Muscle layer of duodenum (tissue), 2 donors: ENCODE measurements at regions not wholly inside any gene's neighbourhood (a gene's known extent, or its start where the extent isn't known, plus 50 kb on each side); places are given as distances from the start of the nearest gene placed in this dataset.

Source experiments
- H3K27ac ChIP-seq: one replicate; pipeline ENCODE4 v1.7.0; 2013; ENCODE audit warnings: mild to moderate bottlenecking, low read length
- H3K27me3 ChIP-seq: one replicate; pipeline ENCODE4 v1.7.0; 2013; ENCODE audit warnings: low read depth, mild to moderate bottlenecking, control low read depth, low read length
- H3K36me3 ChIP-seq, 2 donors: one replicate each; pipeline ENCODE4 v1.7.0; 2013; ENCODE audit warnings: low read length in 2 of 2, control low read depth in 1 of 2, mild to moderate bottlenecking in 1 of 2; ENCODE audit not compliant: insufficient read depth in 2 of 2, control insufficient read depth in 1 of 2
- H3K4me1 ChIP-seq, 2 donors: one replicate each; pipeline ENCODE4 v1.7.0; 2013; ENCODE audit warnings: low read length in 2 of 2, mild to moderate bottlenecking in 2 of 2, control low read depth in 1 of 2, moderate library complexity in 1 of 2; ENCODE audit not compliant: insufficient read depth in 2 of 2, control insufficient read depth in 1 of 2
- H3K4me3 ChIP-seq, 2 donors: one replicate each; pipeline ENCODE4 v1.7.0; 2013; ENCODE audit warnings: low read length in 2 of 2, low read depth in 1 of 2, mild to moderate bottlenecking in 1 of 2
- H3K9me3 ChIP-seq, 2 donors: one replicate each; pipeline ENCODE4 v1.7.0; 2013; ENCODE audit warnings: low read length in 2 of 2, control low read depth in 1 of 2, mild to moderate bottlenecking in 1 of 2; ENCODE audit not compliant: control insufficient read depth in 1 of 2
- donor health status: healthy.

DNA sequence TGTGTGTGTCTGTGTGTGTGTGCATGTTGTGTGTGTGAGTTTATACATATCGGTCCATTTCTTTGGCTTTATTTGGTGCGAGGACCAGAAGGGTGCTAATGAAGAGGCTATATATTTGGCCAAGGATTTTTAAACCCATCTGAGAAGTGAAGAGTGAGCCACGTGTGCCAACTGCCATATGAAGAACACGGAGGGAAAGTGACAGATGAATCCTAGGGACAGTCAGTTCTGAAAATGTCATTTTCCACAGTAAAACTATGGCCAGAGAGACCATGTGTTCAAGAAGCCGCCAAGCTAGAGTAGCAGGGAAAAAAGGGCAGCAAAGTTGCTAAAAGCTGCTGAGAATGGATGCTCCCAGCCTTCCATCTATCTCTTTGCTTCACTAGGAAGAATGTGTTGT lies 297.3 kb upstream of the LMCD1 start:
- H3K27ac ChIP-seq, result no peak overlapping the region
- H3K4me3 ChIP-seq, result no peak overlapping the region
- H3K36me3 ChIP-seq, result no peaks in the 10 kb centered on the region
- no peaks in the 10 kb centered on the region for H3K27me3 ChIP-seq
- H3K9me3 ChIP-seq, result no peaks in the 10 kb centered on the region
- H3K4me1 ChIP-seq, result no peaks in the 10 kb centered on the region

GRCh38 chr3:8204853-8205650 lies 296.6 kb upstream of the LMCD1 start:
- H3K27me3 ChIP-seq, result no peaks in the 10 kb centered on the region
- no peaks in the 10 kb centered on the region for H3K36me3 ChIP-seq
- no peak overlapping the region for H3K4me3 ChIP-seq
- no peak overlapping the region for H3K27ac ChIP-seq
- no peaks in the 10 kb centered on the region for H3K9me3 ChIP-seq
- no peaks in the 10 kb centered on the region for H3K4me1 ChIP-seq

DNA sequence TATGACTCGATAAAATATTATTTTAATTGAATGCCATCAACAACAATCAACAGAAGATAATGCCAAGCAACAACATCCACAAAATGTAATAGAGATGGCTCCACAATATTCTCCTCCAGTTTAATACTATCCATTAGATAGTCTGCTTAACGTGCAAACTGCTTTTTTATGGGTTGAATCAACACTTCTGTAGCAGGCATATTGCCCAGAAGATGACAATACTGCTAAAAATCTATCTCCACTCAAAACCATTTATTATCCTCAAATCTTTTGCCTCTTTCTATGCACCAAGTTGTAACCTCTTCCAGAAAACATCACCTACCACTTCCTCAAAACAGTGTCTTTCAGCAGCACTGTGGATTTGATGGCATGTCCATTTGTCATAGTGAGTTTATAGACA lies 295.7 kb upstream of the LMCD1 start:
- Histone ChIP-seq H3K4me1 (no peaks in the 10 kb centered on the region), H3K36me3 (no peaks in the 10 kb centered on the region), H3K27me3 (no peaks in the 10 kb centered on the region), H3K9me3 (no peaks in the 10 kb centered on the region), H3K27ac (no peak overlapping the region), H3K4me3 (no peak overlapping the region)

- Histone ChIP-seq H3K27me3 (no peaks in the 10 kb centered on the region), H3K9me3 (no peaks in the 10 kb centered on the region), H3K36me3 (no peaks in the 10 kb centered on the region), H3K27ac (no peak overlapping the region), H3K4me3 (no peak overlapping the region), H3K4me1 (no peaks in the 10 kb centered on the region)
Observed at GRCh38 chr3:8206971-8207617, 294.5 kb upstream of the LMCD1 start.

GRCh38 chr3:8210882-8211341 lies 290.7 kb upstream of the LMCD1 start:
- H3K4me1 ChIP-seq, result no peaks in the 10 kb centered on the region
- H3K27me3 ChIP-seq, result no peaks in the 10 kb centered on the region
- H3K36me3 ChIP-seq, result no peaks in the 10 kb centered on the region
- H3K9me3 ChIP-seq, result no peaks in the 10 kb centered on the region
- no peak overlapping the region for H3K4me3 ChIP-seq
- H3K27ac ChIP-seq, result no peak overlapping the region

DNA sequence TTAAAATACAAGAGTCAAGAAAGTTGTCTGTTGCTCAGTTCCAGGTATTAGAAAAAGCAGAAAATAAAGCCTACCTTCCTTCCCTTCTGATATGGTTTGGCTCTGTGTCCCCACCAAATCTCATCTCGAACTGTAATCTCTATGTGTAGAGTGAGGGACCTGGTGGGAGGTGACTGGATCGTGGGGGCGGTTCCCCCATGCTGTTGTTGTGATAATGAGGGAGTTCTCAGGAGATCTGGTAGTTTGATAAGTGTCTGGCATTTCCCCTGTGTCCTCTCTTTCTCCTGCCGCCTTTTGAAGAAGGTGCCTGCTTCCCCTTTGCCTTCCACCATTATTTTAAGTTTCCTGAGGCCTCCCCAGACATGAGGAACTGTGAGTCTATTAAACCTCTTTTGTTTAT lies 288.8 kb upstream of the LMCD1 start:
- H3K27ac ChIP-seq, result no peak overlapping the region
- H3K27me3 ChIP-seq, result no peaks in the 10 kb centered on the region
- no peaks in the 10 kb centered on the region for H3K4me1 ChIP-seq
- H3K36me3 ChIP-seq, result no peaks in the 10 kb centered on the region
- H3K4me3 ChIP-seq, result no peak overlapping the region
- no peaks in the 10 kb centered on the region for H3K9me3 ChIP-seq

GRCh38 chr3:8213286-8213685 lies 288.3 kb upstream of the LMCD1 start:
- H3K9me3 ChIP-seq, result no peaks in the 10 kb centered on the region
- no peaks in the 10 kb centered on the region for H3K4me1 ChIP-seq

GRCh38 chr3:8215821-8216220 lies 285.8 kb upstream of the LMCD1 start:
- Histone ChIP-seq H3K36me3 (no peaks in the 10 kb centered on the region), H3K4me3 (no peak overlapping the region), H3K27ac (no peak overlapping the region), H3K4me1 (no peaks in the 10 kb centered on the region), H3K27me3 (no peaks in the 10 kb centered on the region), H3K9me3 (no peaks in the 10 kb centered on the region)

More at GRCh38 chr3:8213286-8213685, 288.3 kb upstream of the LMCD1 start:
- no peak overlapping the region for H3K27ac ChIP-seq
- no peak overlapping the region for H3K4me3 ChIP-seq
- H3K27me3 ChIP-seq, result no peaks in the 10 kb centered on the region
- no peaks in the 10 kb centered on the region for H3K36me3 ChIP-seq

DNA sequence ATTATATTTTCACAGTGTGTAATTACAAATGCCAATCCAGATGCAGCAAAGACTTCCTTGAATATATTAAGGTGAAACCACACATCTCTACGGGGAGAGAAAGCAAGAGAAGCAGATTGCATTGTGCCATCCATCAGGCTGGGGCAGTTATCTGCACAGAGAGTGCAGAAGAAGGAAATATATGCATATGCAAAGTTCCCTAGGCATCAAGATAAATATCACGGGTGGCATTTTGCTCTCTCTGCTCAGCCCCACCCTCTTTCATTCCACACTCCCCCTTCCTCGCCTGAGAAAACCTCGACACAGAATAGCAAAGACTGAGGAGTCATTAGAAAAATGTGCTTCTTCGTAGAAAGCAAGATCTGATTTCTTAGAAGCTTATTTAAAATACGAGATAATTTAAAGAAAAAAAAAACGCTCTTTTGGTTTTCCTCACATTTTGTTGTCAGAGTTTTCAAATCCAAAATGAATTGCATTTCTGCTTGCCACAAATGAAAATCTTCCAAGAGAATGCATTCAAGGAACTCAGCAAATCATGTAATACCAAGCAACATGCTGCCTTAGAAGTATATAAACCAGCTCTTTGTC lies 283.2 kb upstream of the LMCD1 start:
- Histone ChIP-seq H3K4me1 (no peaks in the 10 kb centered on the region), H3K9me3 (no peaks in the 10 kb centered on the region), H3K36me3 (no peaks in the 10 kb centered on the region), H3K27me3 (no peaks in the 10 kb centered on the region), H3K4me3 (no peak overlapping the region), H3K27ac (no peak overlapping the region)

- H3K27ac ChIP-seq, result no peak overlapping the region
- no peaks in the 10 kb centered on the region for H3K27me3 ChIP-seq
- no peaks in the 10 kb centered on the region for H3K9me3 ChIP-seq
- no peak overlapping the region for H3K4me3 ChIP-seq
- H3K4me1 ChIP-seq, result no peaks in the 10 kb centered on the region
- H3K36me3 ChIP-seq, result no peaks in the 10 kb centered on the region
Observed at GRCh38 chr3:8220291-8220690, 281.3 kb upstream of the LMCD1 start.

DNA sequence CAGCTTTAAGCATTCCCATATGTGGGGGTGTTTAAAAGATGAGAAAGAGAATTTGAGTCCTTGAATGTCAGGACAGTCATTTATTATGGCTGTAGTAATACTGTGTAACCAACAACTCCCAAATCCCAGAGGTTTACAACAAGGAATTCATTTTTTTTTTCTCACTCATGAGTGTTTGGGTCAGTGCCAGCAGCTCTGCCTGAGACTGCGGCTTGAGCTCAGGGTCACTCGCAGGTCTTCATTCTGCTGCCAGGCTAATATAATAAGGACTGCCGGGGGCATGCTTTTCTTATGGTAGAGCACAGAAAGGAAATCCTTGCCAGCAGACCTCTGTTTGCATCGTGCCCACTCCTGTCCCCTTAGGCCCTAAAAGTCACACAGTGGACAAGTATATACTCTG lies 277.9 kb upstream of the LMCD1 start:
- H3K27ac ChIP-seq, result no peak overlapping the region
- H3K36me3 ChIP-seq, result no peaks in the 10 kb centered on the region
- no peaks in the 10 kb centered on the region for H3K27me3 ChIP-seq
- no peaks in the 10 kb centered on the region for H3K4me1 ChIP-seq
- no peaks in the 10 kb centered on the region for H3K9me3 ChIP-seq
- no peak overlapping the region for H3K4me3 ChIP-seq
